ENCODE measurements at regions not wholly inside any gene's neighbourhood (a gene's known extent, or its start where the extent isn't known, plus 50 kb on each side); places are given as distances from the start of the nearest gene placed in this dataset.

DNA sequence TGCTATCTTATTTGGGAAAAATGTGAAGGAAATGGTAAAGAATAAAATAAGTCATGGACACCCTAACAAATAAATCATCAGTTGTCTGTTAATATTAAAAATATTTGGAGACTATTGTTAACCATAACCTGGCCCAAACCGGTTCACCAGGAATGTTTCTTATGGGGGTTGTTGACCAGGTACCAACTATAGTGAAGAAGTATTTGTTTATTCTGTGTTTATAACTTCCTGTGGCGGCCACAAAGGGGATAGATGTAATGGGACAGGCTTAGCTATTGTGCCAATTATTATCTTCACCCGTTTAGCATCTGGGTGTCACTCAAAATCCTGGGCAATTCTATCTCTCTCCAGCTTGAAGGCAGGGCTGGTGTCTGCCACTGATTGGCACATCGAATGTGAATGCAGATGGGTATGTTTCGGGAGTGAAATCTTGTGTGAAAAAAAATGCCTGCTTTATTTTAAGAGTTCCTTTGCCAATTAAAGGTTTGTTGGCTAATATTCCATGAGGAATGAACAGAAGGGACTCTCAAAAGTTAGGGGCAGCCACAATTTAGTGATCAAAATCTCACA, 500.9 kb downstream of the ARL4A start:
- no peak for TF ChIP-seq CTCF (IDR thresholded peaks at IDR 0.05; ENCODE audit: extremely low read depth in 1 of 2, insufficient read depth in 1 of 2, low read depth in 1 of 2, low read length in 2 of 2)
- TF ChIP-seq POLR2A (IDR thresholded peaks at IDR 0.05; ENCODE audit: low read depth, low read length) = no peak
- no peak for TF ChIP-seq MAX (IDR thresholded peaks at IDR 0.05; ENCODE audit: insufficient read depth, insufficient read length)
- no peak for TF ChIP-seq EZH2 (IDR thresholded peaks at IDR 0.05; ENCODE audit: borderline replicate concordance, low read depth, low read length, severe bottlenecking)
- TF ChIP-seq POLR2AphosphoS5 (IDR thresholded peaks at IDR 0.05; ENCODE audit: insufficient read depth, low read depth, low read length) = no peak

All from endothelial cell of umbilical vein (primary cell).